ENCODE measurements at regions not wholly inside any gene's neighbourhood (a gene's known extent, or its start where the extent isn't known, plus 50 kb on each side); places are given as distances from the start of the nearest gene placed in this dataset.

DNA sequence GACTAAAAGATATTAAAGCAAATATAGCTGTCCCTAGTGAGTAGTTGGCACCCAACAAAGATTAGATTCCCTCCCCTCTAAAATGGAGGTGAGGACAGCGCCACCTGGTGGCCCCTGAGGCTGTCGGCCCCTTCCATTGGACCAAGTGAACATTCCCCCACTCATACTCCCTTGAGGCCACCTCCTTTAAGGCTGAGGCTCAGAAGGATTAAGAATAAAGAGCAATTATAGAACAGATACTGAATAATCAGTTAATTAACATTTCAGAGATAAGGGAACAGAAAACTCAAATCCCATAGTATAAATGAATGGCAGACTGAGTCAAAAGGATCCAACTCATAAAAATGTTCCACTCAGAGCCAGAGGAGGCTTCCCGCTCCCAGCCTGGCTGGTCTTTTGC is 130.4 kb upstream of the GHITM start:
- Histone ChIP-seq H3K27ac (no peak overlapping the region), H3K4me3 (no peak overlapping the region), H3K27me3 (no peaks in the 10 kb centered on the region), H3K36me3 (no peaks in the 10 kb centered on the region), H3K4me1 (ENCODE audit: insufficient read depth) (no peaks in the 10 kb centered on the region), H3K9me3 (no peaks in the 10 kb centered on the region)
- DNase-seq: no peak
- intact Hi-C loops (cut with DNase I): no loop called here
- WGBS, 3 donors: 22 to 37% (median 30%) methylated on average over 3 of the region's 3 CpGs
- TF ChIP-seq POLR2A (IDR thresholded peaks at IDR 0.05) (no peak), EP300 (IDR thresholded peaks at IDR 0.05) (no peak)
- TF ChIP-seq, protein P1, sequence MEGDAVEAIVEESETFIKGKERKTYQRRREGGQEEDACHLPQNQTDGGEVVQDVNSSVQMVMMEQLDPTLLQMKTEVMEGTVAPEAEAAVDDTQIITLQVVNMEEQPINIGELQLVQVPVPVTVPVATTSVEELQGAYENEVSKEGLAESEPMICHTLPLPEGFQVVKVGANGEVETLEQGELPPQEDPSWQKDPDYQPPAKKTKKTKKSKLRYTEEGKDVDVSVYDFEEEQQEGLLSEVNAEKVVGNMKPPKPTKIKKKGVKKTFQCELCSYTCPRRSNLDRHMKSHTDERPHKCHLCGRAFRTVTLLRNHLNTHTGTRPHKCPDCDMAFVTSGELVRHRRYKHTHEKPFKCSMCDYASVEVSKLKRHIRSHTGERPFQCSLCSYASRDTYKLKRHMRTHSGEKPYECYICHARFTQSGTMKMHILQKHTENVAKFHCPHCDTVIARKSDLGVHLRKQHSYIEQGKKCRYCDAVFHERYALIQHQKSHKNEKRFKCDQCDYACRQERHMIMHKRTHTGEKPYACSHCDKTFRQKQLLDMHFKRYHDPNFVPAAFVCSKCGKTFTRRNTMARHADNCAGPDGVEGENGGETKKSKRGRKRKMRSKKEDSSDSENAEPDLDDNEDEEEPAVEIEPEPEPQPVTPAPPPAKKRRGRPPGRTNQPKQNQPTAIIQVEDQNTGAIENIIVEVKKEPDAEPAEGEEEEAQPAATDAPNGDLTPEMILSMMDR (IDR thresholded peaks at IDR 0.05): no peak

DNA sequence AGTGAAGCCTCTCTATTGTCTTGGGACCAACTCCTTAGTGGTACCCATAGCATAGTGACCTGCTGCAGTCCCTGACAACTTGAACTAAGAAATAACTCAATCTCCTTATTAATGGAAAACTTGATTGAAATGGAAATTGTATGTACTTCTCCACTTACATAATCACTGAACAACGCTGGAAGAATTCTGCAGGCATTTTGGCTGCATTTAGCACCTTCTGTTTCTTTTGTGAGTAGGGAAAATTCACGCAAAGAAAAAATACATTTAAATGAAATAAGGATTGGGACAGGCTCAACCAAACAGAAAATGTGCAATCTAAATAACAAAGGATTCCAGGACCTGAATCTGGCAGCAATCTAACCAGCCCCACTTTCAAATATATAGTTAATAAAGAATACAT is 126.9 kb upstream of the GHITM start:
- Histone ChIP-seq H3K36me3 (no peaks in the 10 kb centered on the region), H3K9me3 (no peaks in the 10 kb centered on the region), H3K4me3 (no peak overlapping the region), H3K27ac (no peak overlapping the region), H3K4me1 (ENCODE audit: insufficient read depth) (no peaks in the 10 kb centered on the region), H3K27me3 (no peaks in the 10 kb centered on the region)
- intact Hi-C loops (cut with DNase I): no loop called here
- no peak for DNase-seq
- 56 to 86% (median 57%) methylated on average over 2 of the region's 2 CpGs for WGBS, 3 donors
- TF ChIP-seq, protein P1 (IDR thresholded peaks at IDR 0.05): no peak
- TF ChIP-seq POLR2A (IDR thresholded peaks at IDR 0.05) (no peak), EP300 (IDR thresholded peaks at IDR 0.05) (no peak)

DNA sequence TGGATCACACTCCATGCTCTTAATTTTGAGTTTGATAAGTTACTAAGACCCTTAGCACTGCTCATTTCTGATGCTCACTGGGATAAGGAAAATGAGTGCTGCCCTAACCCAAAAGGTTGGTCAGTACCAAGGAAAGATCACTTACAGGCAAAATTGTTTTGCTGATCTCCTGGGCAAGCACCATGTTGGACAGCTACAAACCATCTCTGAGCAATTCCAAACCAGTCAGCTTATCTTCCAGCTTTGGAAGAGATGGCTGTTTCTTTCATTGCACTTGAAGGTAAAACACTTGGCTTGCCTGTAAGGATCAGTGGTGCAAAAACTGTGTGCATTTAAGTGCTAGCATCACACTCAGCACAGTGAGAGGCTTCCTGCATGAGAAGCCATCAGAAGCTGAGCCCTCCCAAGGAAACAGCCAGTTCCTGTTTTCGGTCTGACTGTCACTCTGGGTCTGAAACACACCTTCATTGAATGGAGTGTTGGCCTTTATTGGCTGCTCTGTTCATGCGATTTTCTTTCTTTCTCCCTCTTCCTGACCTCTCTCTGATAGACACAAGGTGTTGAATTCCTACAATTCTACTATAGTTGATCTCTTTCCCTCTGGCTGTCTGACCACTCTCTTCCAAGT is 126.4 kb upstream of the GHITM start:
- H3K4me1 ChIP-seq (ENCODE audit: insufficient read depth): no peaks in the 10 kb centered on the region
- no peak overlapping the region for H3K4me3 ChIP-seq
- WGBS, 3 donors: 74 to 80% (median 75%) methylated on average over 2 of the region's 2 CpGs
- no peaks in the 10 kb centered on the region for H3K36me3 ChIP-seq
- H3K27ac ChIP-seq: no peak overlapping the region
- TF ChIP-seq EP300 (IDR thresholded peaks at IDR 0.05) (no peak), POLR2A (IDR thresholded peaks at IDR 0.05) (no peak)
- TF ChIP-seq, protein P1 (IDR thresholded peaks at IDR 0.05): no peak
- H3K9me3 ChIP-seq: no peaks in the 10 kb centered on the region
- no peak for DNase-seq
- intact Hi-C loops (cut with DNase I): no loop called here
- no peaks in the 10 kb centered on the region for H3K27me3 ChIP-seq

DNA sequence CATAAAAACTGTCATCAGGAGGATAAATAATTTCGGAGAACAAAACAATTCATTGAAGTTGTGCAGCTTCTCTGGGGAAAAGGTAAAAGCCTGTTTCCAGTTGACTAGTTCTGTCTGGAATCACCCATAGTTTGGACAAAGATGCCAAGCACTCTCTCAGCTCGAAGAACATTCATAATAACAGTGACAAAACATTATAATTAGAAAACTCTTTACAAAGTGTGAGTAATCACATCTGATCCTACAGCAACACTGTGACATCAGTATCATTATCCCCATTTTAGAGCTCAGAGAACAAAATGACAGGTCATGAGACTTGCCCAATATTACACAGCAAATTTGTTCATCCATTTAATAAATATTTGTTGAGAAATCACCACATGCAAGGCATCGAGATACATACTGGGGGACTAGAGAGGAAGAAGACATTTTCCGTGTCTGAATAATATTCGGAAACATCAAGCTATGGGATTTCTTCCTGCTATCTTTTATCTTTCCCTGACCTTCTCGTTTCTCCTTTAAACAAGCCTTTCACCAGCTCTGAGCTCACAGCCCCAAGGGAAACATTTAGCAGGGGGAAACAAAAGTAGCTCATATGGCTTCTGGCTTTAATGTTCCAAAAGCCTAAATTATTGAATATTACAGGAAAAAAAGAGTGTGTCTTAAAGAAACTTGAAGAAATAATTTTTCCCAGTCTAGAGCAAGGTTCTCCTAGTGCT is 123.3 kb upstream of the GHITM start:
- intact Hi-C loops (cut with DNase I): no loop called here
- no peaks in the 10 kb centered on the region for H3K27me3 ChIP-seq
- no peak for DNase-seq
- no peaks in the 10 kb centered on the region for H3K9me3 ChIP-seq
- TF ChIP-seq, protein P1 (IDR thresholded peaks at IDR 0.05): no peak
- TF ChIP-seq EP300 (IDR thresholded peaks at IDR 0.05) (no peak), POLR2A (IDR thresholded peaks at IDR 0.05) (no peak)
- WGBS, 3 donors: 59 to 60% (median 59%) methylated on average over 6 of the region's 6 CpGs
- H3K27ac ChIP-seq: no peak overlapping the region
- no peaks in the 10 kb centered on the region for H3K4me1 ChIP-seq (ENCODE audit: insufficient read depth)
- no peaks in the 10 kb centered on the region for H3K36me3 ChIP-seq
- no peak overlapping the region for H3K4me3 ChIP-seq
